ENCODE measurements at regions not wholly inside any gene's neighbourhood (a gene's known extent, or its start where the extent isn't known, plus 50 kb on each side); places are given as distances from the start of the nearest gene placed in this dataset.

DNA sequence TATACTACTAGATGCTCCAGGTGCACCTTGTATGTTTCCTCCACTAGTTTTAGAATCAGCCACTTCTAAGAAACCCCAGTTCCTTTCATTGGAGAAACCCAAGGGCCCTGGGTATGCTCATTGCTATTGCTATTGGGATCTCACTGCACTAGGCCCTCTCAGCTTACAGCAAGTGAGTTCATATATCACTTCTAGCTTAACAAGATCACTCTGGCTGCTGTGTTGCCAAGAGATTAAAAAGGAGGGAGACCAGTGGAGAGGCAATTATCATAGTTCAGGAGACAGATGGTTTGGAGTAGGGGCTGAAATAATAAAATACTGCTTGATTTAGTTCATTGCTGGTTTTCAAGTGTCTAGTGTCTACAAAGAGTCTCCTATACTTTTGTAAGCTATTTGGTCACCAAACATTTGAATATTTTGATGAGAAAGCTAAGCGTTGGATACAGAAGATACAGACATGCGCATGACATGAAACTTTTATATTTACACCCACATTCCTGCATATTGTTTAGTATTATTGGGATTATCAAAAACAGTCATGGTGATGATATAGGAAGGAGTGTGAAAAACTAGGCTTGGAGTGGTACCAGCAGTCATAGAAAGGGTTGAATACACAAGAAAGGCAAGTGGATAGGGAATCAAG, 671.9 kb downstream of the ADGRL2 start:
- TF ChIP-seq, protein P1, sequence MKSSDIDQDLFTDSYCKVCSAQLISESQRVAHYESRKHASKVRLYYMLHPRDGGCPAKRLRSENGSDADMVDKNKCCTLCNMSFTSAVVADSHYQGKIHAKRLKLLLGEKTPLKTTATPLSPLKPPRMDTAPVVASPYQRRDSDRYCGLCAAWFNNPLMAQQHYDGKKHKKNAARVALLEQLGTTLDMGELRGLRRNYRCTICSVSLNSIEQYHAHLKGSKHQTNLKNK (CRISPR knock-in tag; IDR thresholded peaks at IDR 0.05) = no peak
- TF ChIP-seq CTCF (IDR thresholded peaks at IDR 0.05) (no peak), RELA (CRISPR knock-in tag; IDR thresholded peaks at IDR 0.05; ENCODE audit: borderline replicate concordance) (no peak), SMAD4 (CRISPR knock-in tag; IDR thresholded peaks at IDR 0.05) (no peak), NR3C1 (CRISPR knock-in tag; conservative IDR thresholded peaks at IDR 0.05; ENCODE audit: low read depth) (no peak), ZNF121 (CRISPR knock-in tag; IDR thresholded peaks at IDR 0.05) (no peak), MAX (CRISPR knock-in tag; IDR thresholded peaks at IDR 0.05) (no peak), ESRRA (CRISPR knock-in tag; IDR thresholded peaks at IDR 0.05; ENCODE audit: borderline replicate concordance) (no peak)
